ENCODE measurements at regions not wholly inside any gene's neighbourhood (a gene's known extent, or its start where the extent isn't known, plus 50 kb on each side); places are given as distances from the start of the nearest gene placed in this dataset. TPM values are rescaled to one million over a fixed set of nuclear protein-coding genes. Genes with fewer than 3 reads are reported as not detected.
"Not testable (repeated sequence)": the region's sequence is repeated elsewhere in the genome, so short reads cannot be mapped to it uniquely, and the experiment has no call there.

- DNase-seq (ENCODE audit: low read depth) = not testable (repeated sequence)
Measured at GRCh38 chr1:190019151-190019550, 458.5 kb downstream of the BRINP3 start.

DNA sequence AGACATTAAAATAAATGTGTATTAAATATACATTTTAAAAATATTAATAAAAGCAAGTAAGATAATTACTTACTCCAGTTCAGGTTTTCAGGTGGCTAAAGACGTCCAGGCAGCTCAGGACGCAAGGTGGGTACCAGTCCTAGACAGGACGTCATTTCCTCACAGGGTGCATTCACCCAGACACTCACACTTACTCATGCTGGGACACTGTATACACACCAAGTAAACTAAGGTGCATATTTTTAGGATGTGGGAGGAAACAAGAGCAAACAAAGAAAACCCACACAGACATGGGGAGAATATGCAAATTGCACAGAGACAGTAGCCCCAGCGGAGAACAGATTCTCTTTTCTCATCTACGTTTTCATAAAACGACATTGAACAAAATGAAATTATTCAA is 457.9 kb downstream of the BRINP3 start:
- DNase-seq (ENCODE audit: low read depth) = no peak

DNA sequence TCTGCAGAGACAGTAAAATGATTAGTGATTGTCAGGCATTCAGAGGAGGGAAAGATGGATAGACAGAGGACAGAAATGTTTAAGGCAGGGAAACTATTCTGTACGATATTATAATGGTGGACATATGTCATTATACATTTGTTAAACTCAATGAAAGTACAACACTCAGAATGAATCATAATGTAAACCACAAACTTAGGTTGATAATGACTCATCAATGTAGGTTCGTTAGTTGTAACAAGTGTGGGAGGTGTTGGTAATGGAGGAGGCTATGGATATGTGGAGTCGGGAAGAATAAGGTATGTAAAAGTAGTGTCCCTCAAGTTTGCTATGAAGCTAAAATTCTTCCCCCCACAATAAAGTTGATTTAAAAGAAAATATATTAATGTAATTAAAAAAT is 455.0 kb downstream of the BRINP3 start:
- DNase-seq (ENCODE audit: low read depth) = peak; percentile 72

DNA sequence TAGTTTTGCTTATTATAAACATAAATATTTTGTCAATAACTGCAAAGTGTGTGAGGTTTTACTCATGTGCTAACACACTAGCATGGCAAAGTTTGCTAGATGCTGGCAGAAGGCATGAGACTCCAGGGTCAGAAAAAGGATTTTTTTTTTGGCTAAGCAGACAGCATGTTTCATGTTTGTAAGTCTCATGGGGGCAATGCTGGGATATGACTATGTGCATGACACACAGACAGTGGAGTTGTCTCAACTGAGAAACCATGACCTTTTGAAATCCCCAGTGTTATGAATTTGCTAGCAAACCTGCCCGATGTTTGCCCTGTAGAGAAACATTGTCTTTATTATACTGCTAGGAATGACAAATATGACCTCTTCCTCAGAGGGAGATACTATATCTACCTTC is 448.2 kb downstream of the BRINP3 start:
- peak; percentile 9 for DNase-seq (ENCODE audit: low read depth)

GRCh38 chr1:190043655-190044054 is 434.0 kb downstream of the BRINP3 start:
- no peak for DNase-seq (ENCODE audit: low read depth)

- no peak for DNase-seq (ENCODE audit: low read depth)
Measured at GRCh38 chr1:190046231-190046630, 431.4 kb downstream of the BRINP3 start.

Small RNAs in the stretch of these regions (small RNA-seq; reads per million reads assigned to genes)
- gene AL136372.1 (not detected), gene AL357559.1 (not detected), gene AL391813.1 (not detected), gene RNA5SP73 (not detected)

Data from HT1080 (cell line).